GM23338 (cell line): ENCODE measurements at regions not wholly inside any gene's neighbourhood (a gene's known extent, or its start where the extent isn't known, plus 50 kb on each side); places are given as distances from the start of the nearest gene placed in this dataset.

Experiments
- ATAC-seq: fragments of 200-7000 bp; cut with Tn5 transposase; 3 replicates; pipeline ENCODE4 v1.9.1; 2020
- DNase-seq: peaks from one replicate; pipeline ENCODE4 v3.0.0-alpha.2; 2015; ENCODE audit warnings: low spot score
- H2AFZ ChIP-seq: fragments of 200-600 bp; sonication (generic); 2 replicates; pipeline ENCODE4 v1.8.0; 2016; ENCODE audit warnings: antibody characterized with exemption, mild to moderate bottlenecking, moderate library complexity
- H3F3A ChIP-seq: fragments of 200-600 bp; sonication (generic); replicated peaks from 2 replicates; pipeline ENCODE4 v1.8.0; 2017; ENCODE audit warnings: antibody characterized with exemption, mixed run types, low read depth
- H3K27ac ChIP-seq: fragments of 200-600 bp; sonication (generic); 2 replicates; pipeline ENCODE4 v1.6.1; 2016; ENCODE audit warnings: low read depth
- H3K27me3 ChIP-seq: fragments of 200-600 bp; sonication (generic); 2 replicates; pipeline ENCODE4 v1.8.0; 2016; ENCODE audit warnings: mild to moderate bottlenecking, mixed run types, moderate library complexity; ENCODE audit not compliant: insufficient read depth
- H3K36me3 ChIP-seq: fragments of 200-600 bp; sonication (generic); 2 replicates; pipeline ENCODE4 v1.8.0; 2016; ENCODE audit warnings: mild to moderate bottlenecking; ENCODE audit not compliant: insufficient read depth
- H3K4me1 ChIP-seq: fragments of 200-600 bp; sonication (generic); 2 replicates; pipeline ENCODE4 v1.8.0; 2016; ENCODE audit warnings: mild to moderate bottlenecking, moderate library complexity; ENCODE audit not compliant: insufficient read depth
- H3K4me2 ChIP-seq: fragments of 200-600 bp; sonication (generic); 2 replicates; pipeline ENCODE4 v1.7.1; 2017; ENCODE audit warnings: mixed run types
- H3K4me3 ChIP-seq: fragments of 200-600 bp; sonication (generic); 2 replicates; pipeline ENCODE4 v1.6.1; 2016; ENCODE audit warnings: mixed run types
- H3K79me2 ChIP-seq: fragments of 200-600 bp; sonication (generic); replicated peaks from 2 replicates; pipeline ENCODE4 v1.8.0; 2017; ENCODE audit warnings: mild to moderate bottlenecking; ENCODE audit not compliant: insufficient read depth
- H3K9me2 ChIP-seq: fragments of 200-600 bp; sonication (generic); 2 replicates; pipeline ENCODE4 v1.8.0; 2017; ENCODE audit not compliant: insufficient read depth
- H4K20me1 ChIP-seq: fragments of 200-600 bp; sonication (generic); replicated peaks from 2 replicates; pipeline ENCODE4 v1.8.0; 2017; ENCODE audit warnings: mild to moderate bottlenecking; ENCODE audit not compliant: insufficient read depth
- H3K27ac Mint-ChIP-seq: 2 replicates; pipeline ENCODE4 v1.8.0; 2020; ENCODE audit warnings: inconsistent platforms, mild to moderate bottlenecking, moderate library complexity, mixed read lengths
- H3K27me3 Mint-ChIP-seq: 3 replicates; pipeline ENCODE4 v1.8.0; 2022; ENCODE audit warnings: low read depth, mild to moderate bottlenecking, moderate library complexity, mixed read lengths, inconsistent platforms; ENCODE audit not compliant: insufficient read depth, poor library complexity
- H3K36me3 Mint-ChIP-seq: 3 replicates; pipeline ENCODE4 v1.8.0; 2021; ENCODE audit warnings: low read depth, mild to moderate bottlenecking, inconsistent platforms, moderate library complexity, mixed read lengths
- H3K4me1 Mint-ChIP-seq: 3 replicates; pipeline ENCODE4 v1.8.0; 2020; ENCODE audit warnings: mild to moderate bottlenecking, inconsistent platforms, mixed read lengths
- H3K4me3 Mint-ChIP-seq: 3 replicates; pipeline ENCODE4 v1.8.0; 2021; ENCODE audit warnings: moderate library complexity, mild to moderate bottlenecking, inconsistent platforms, mixed read lengths
- H3K9me3 Mint-ChIP-seq: 3 replicates; pipeline ENCODE4 v1.8.0; 2020; ENCODE audit warnings: moderate library complexity, mild to moderate bottlenecking, inconsistent platforms, mixed read lengths
- CREB1 ChIP-seq: fragments of 250-450 bp; sonication (Bioruptor Pico); IDR thresholded peaks from 2 replicates; pipeline ENCODE4 v1.5.0; 2020; ENCODE audit warnings: low read depth, mild to moderate bottlenecking, moderate library complexity
- CTCF ChIP-seq, 2 experiments: fragments of 200-600 bp in 1 of 2; sonication (generic) in 1 of 2; conservative IDR thresholded peaks; 2 replicates each; pipeline versions ENCODE4 v1.5.1 to v1.6.1; 2016 to 2017; ENCODE audit warnings: antibody characterized with exemption in 2 of 2, low read depth in 2 of 2, mild to moderate bottlenecking in 2 of 2, moderate library complexity in 1 of 2
- ETS1 ChIP-seq: IDR thresholded peaks from 2 replicates; pipeline ENCODE4 v1.6.1; 2016; ENCODE audit warnings: antibody characterized with exemption
- EZH2 ChIP-seq: fragments of 200-600 bp; sonication (generic); IDR thresholded peaks from one replicate; pipeline ENCODE4 v1.8.0; 2017; ENCODE audit warnings: antibody characterized with exemption, mild to moderate bottlenecking, low read depth; ENCODE audit not compliant: unreplicated experiment
- EZH2phosphoT487 ChIP-seq: fragments of 200-600 bp; sonication (generic); IDR thresholded peaks from one replicate; pipeline ENCODE4 v1.8.1; 2018; ENCODE audit warnings: antibody characterized with exemption; ENCODE audit not compliant: unreplicated experiment
- JUNB ChIP-seq: IDR thresholded peaks from one replicate; pipeline ENCODE4 v1.6.1; 2016; ENCODE audit warnings: antibody characterized with exemption; ENCODE audit not compliant: unreplicated experiment
- NANOG ChIP-seq: IDR thresholded peaks from 2 replicates; pipeline ENCODE4 v1.6.1; 2016; ENCODE audit warnings: antibody characterized with exemption, borderline replicate concordance
- POLR2AphosphoS5 ChIP-seq: IDR thresholded peaks from 2 replicates; pipeline ENCODE4 v1.6.1; 2016; ENCODE audit warnings: antibody characterized with exemption, low read depth
- REST ChIP-seq: IDR thresholded peaks from one replicate; pipeline ENCODE4 v1.6.1; 2018; ENCODE audit warnings: antibody characterized with exemption; ENCODE audit not compliant: unreplicated experiment
- STAT1 ChIP-seq: IDR thresholded peaks from one replicate; pipeline ENCODE4 v1.6.1; 2016; ENCODE audit warnings: antibody characterized with exemption; ENCODE audit not compliant: unreplicated experiment
- ZNF114 ChIP-seq: fragments of 250-450 bp; sonication (Bioruptor Pico); IDR thresholded peaks from 2 replicates; pipeline ENCODE4 v1.5.0; 2020; ENCODE audit warnings: mild to moderate bottlenecking, moderate library complexity
- ZNF331 ChIP-seq: fragments of 250-450 bp; sonication (Bioruptor Pico); IDR thresholded peaks from 2 replicates; pipeline ENCODE4 v1.5.0; 2020; ENCODE audit warnings: low read depth, mild to moderate bottlenecking, moderate library complexity
- ZNF462 ChIP-seq: fragments of 250-450 bp; sonication (Bioruptor Pico); IDR thresholded peaks from 2 replicates; pipeline ENCODE4 v1.5.0; 2020; ENCODE audit warnings: mild to moderate bottlenecking, moderate library complexity

GRCh38 chr13:69649063-69649392, 458.6 kb upstream of the ATXN8OS start:
- no peaks in the 10 kb centered on the region for H3K4me1 Mint-ChIP-seq
- H3K4me2 ChIP-seq, result no peak overlapping the region
- H3K27me3 ChIP-seq, result no peaks in the 10 kb centered on the region
- H3K9me3 Mint-ChIP-seq, result peaks cover 12% of the 10 kb centered on the region; the same call in 2 of the 3 replicates
- H3K27me3 Mint-ChIP-seq, result no peaks in the 10 kb centered on the region
- H3K27ac Mint-ChIP-seq, result no peak overlapping the region
- H3K27ac ChIP-seq, result no peak overlapping the region
- DNase-seq (no peak), ATAC-seq (no peak)
- no peak overlapping the region for H3K4me3 Mint-ChIP-seq
- peaks cover 7% of the 10 kb centered on the region; the same call in 1 of the 2 replicates for H3K36me3 ChIP-seq
- no peak overlapping the region for H2AFZ ChIP-seq
- no peaks in the 10 kb centered on the region for H4K20me1 ChIP-seq
- no peaks in the 10 kb centered on the region for H3K4me1 ChIP-seq
- TF ChIP-seq JUNB (no peak), STAT1 (no peak), ZNF114 (CRISPR knock-in tag) (no peak), NANOG (no peak), POLR2AphosphoS5 (no peak), CTCF (conservative IDR thresholded peaks at IDR 0.05; ENCODE audit: low read depth in 2 of 2) (no peak), CREB1 (no peak), ZNF331 (CRISPR knock-in tag) (no peak), ETS1 (no peak), EZH2 (no peak), EZH2phosphoT487 (no peak), ZNF462 (CRISPR knock-in tag) (no peak), REST (no peak)
- H3K4me3 ChIP-seq, result no peak overlapping the region
- no peaks in the 10 kb centered on the region for H3K9me2 ChIP-seq
- no peaks in the 10 kb centered on the region for H3F3A ChIP-seq
- peaks cover 5% of the 10 kb centered on the region; the same call in 2 of the 3 replicates for H3K36me3 Mint-ChIP-seq
- no peaks in the 10 kb centered on the region for H3K79me2 ChIP-seq
